Liver (tissue), 8 donors: ENCODE measurements at regions not wholly inside any gene's neighbourhood (a gene's known extent, or its start where the extent isn't known, plus 50 kb on each side); places are given as distances from the start of the nearest gene placed in this dataset.
A peak's percentile ranks its signal among the peaks of the same experiment; 100 is the strongest.

Experiments
- DNase-seq: peaks from one replicate; pipeline ENCODE4 v3.0.0-alpha.2; 2017; ENCODE audit warnings: low spot score
- H3K27ac ChIP-seq, 2 donors: one replicate each; pipeline ENCODE4 v1.7.0; 2013; ENCODE audit warnings: inconsistent platforms in 2 of 2, low read length in 2 of 2, control low read depth in 1 of 2, low read depth in 1 of 2, mild to moderate bottlenecking in 1 of 2
- H3K27me3 ChIP-seq, 4 donors: one replicate each; pipeline versions ENCODE4 v1.6.1 to v1.7.0; 2013; ENCODE audit warnings: low read length in 3 of 4, inconsistent platforms in 1 of 4, mild to moderate bottlenecking in 1 of 4, moderate library complexity in 1 of 4; ENCODE audit not compliant: control insufficient read depth in 4 of 4, insufficient read depth in 4 of 4
- H3K36me3 ChIP-seq, 4 donors: one replicate each; pipeline versions ENCODE4 v1.6.1 to v1.7.0; 2013; ENCODE audit warnings: low read length in 3 of 4, mild to moderate bottlenecking in 3 of 4, low read depth in 1 of 4, moderate library complexity in 1 of 4; ENCODE audit not compliant: control insufficient read depth in 4 of 4, insufficient read depth in 3 of 4
- H3K4me1 ChIP-seq, 4 donors: one replicate each; pipeline versions ENCODE4 v1.6.1 to v1.7.0; 2013; ENCODE audit warnings: low read length in 3 of 4, mild to moderate bottlenecking in 3 of 4, moderate library complexity in 1 of 4; ENCODE audit not compliant: control insufficient read depth in 4 of 4, insufficient read depth in 4 of 4
- H3K4me3 ChIP-seq, 3 donors: one replicate each; pipeline versions ENCODE4 v1.6.1 to v1.7.0; 2013; ENCODE audit warnings: low read length in 3 of 3, control low read depth in 1 of 3, low read depth in 1 of 3, mild to moderate bottlenecking in 1 of 3
- H3K9ac ChIP-seq, 2 donors: one replicate each; pipeline ENCODE4 v1.7.0; 2013; ENCODE audit warnings: low read length in 2 of 2, mild to moderate bottlenecking in 2 of 2, moderate library complexity in 2 of 2, control low read depth in 1 of 2, low read depth in 1 of 2
- H3K9me3 ChIP-seq, 4 donors: one replicate each; pipeline versions ENCODE4 v1.6.1 to v1.7.0; 2013; ENCODE audit warnings: low read length in 3 of 4; ENCODE audit not compliant: control insufficient read depth in 4 of 4
- ATF3 ChIP-seq: IDR thresholded peaks from 2 replicates; pipeline ENCODE4 v1.6.1; 2016; ENCODE audit warnings: antibody characterized with exemption
- CTCF ChIP-seq: fragments of 150-350 bp; IDR thresholded peaks from 2 replicates; pipeline ENCODE4 v1.5.1; 2017; ENCODE audit warnings: improper control_type of control experiment, low read depth, low read length; ENCODE audit not compliant: missing input control
- EGR1 ChIP-seq, 2 donors: IDR thresholded peaks; 2 replicates each; pipeline ENCODE4 v1.6.1; 2016 to 2018; ENCODE audit warnings: antibody characterized with exemption in 2 of 2, low read depth in 2 of 2
- FOXA2 ChIP-seq: IDR thresholded peaks from 2 replicates; pipeline ENCODE4 v1.6.1; 2016; ENCODE audit warnings: antibody characterized with exemption
- GABPA ChIP-seq, 2 donors: IDR thresholded peaks in 1 of 2; conservative IDR thresholded peaks in 1 of 2; 2 replicates each; pipeline ENCODE4 v1.6.1; 2016; ENCODE audit warnings: antibody characterized with exemption in 2 of 2, mild to moderate bottlenecking in 1 of 2, moderate library complexity in 1 of 2
- HNF4G ChIP-seq: IDR thresholded peaks from 2 replicates; pipeline ENCODE4 v1.6.1; 2016; ENCODE audit warnings: antibody characterized with exemption
- JUND ChIP-seq, 2 donors: IDR thresholded peaks; 2 replicates each; pipeline ENCODE4 v1.6.1; 2016; ENCODE audit warnings: antibody characterized with exemption in 2 of 2
- MAX ChIP-seq: IDR thresholded peaks from 2 replicates; pipeline ENCODE4 v1.6.1; 2016; ENCODE audit warnings: antibody characterized with exemption
- RAD21 ChIP-seq, 2 donors: IDR thresholded peaks; 2 replicates each; pipeline ENCODE4 v1.6.1; 2016; ENCODE audit warnings: antibody characterized with exemption in 2 of 2, mild to moderate bottlenecking in 2 of 2
- REST ChIP-seq: IDR thresholded peaks from 2 replicates; pipeline ENCODE4 v1.6.1; 2016; ENCODE audit warnings: antibody characterized with exemption, mild to moderate bottlenecking
- RXRA ChIP-seq, 2 donors: IDR thresholded peaks; 2 replicates each; pipeline ENCODE4 v1.6.1; 2017 to 2018; ENCODE audit warnings: antibody characterized with exemption in 2 of 2, mild to moderate bottlenecking in 1 of 2
- TAF1 ChIP-seq: conservative IDR thresholded peaks from 2 replicates; pipeline ENCODE4 v1.6.1; 2016; ENCODE audit warnings: antibody characterized with exemption, mild to moderate bottlenecking
- YY1 ChIP-seq: IDR thresholded peaks from 2 replicates; pipeline ENCODE4 v1.6.1; 2016; ENCODE audit warnings: antibody characterized with exemption, mild to moderate bottlenecking
- ZBTB33 ChIP-seq: IDR thresholded peaks from 2 replicates; pipeline ENCODE4 v1.6.1; 2016; ENCODE audit warnings: antibody characterized with exemption
- WGBS: extraction: QIAGEN DNeasy Blood & Tissue Kit; methylation state at CpG from one replicate; pipeline ENCODE4 v1.1.7; 2013; 5-methylcytosine and 5-hydroxymethylcytosine counted together
- donor health status: healthy.
- donor health status: healthy.
- donor health status: healthy.
- donor health status: healthy.
- donor health status: healthy.

- TF ChIP-seq RAD21 (IDR thresholded peaks at IDR 0.05) (peak in 1 of 2 donors; percentile 64), CTCF (peak; percentile 29), FOXA2 (no peak), RXRA (IDR thresholded peaks at IDR 0.05) (no peak), HNF4G (no peak), MAX (no peak), TAF1 (no peak)
- H3K4me1 ChIP-seq: peaks cover 0 to 6% (median 1%) of the 10 kb centered on the region in 4 donors
- 10% methylated on average over 81 of the region's 82 CpGs for WGBS
- no peaks in the 10 kb centered on the region for H3K9me3 ChIP-seq
- H3K4me3 ChIP-seq: peak overlapping the region in 1 of 3 donors; percentile 53
- DNase-seq: no peak
- peaks cover 0 to 7% (median 0%) of the 10 kb centered on the region in 4 donors for H3K27me3 ChIP-seq
- no peak overlapping the region for H3K27ac ChIP-seq
- no peaks in the 10 kb centered on the region for H3K36me3 ChIP-seq
- H3K9ac ChIP-seq: no peak overlapping the region
Measured at GRCh38 chr22:23402275-23403151, 177.6 kb downstream of the IGLL1 start.

- TF ChIP-seq JUND (IDR thresholded peaks at IDR 0.05) (no peak), RAD21 (IDR thresholded peaks at IDR 0.05) (no peak), TAF1 (no peak), ATF3 (no peak), RXRA (IDR thresholded peaks at IDR 0.05) (no peak), EGR1 (IDR thresholded peaks at IDR 0.05; ENCODE audit: low read depth in 2 of 2) (no peak), ZBTB33 (no peak), GABPA (IDR thresholded peaks at IDR 0.05 in 1 of 2, conservative IDR thresholded peaks at IDR 0.05 in 1 of 2) (no peak), REST (no peak), YY1 (no peak)
- Histone ChIP-seq H3K9me3 (no peaks in the 10 kb centered on the region), H3K4me3 (peak overlapping the region in 1 of 3 donors; percentile 53), H3K27ac (no peak overlapping the region), H3K36me3 (no peaks in the 10 kb centered on the region), H3K9ac (no peak overlapping the region), H3K27me3 (peaks cover 0 to 7% (median 0%) of the 10 kb centered on the region in 4 donors), H3K4me1 (peaks cover 0 to 6% (median 1%) of the 10 kb centered on the region in 4 donors)
- no peak for DNase-seq
- WGBS: 52% methylated on average over 14 of the region's 14 CpGs
Measured at GRCh38 chr22:23401910-23402274, 178.2 kb downstream of the IGLL1 start.
